OCI-LY7 (cell line): ENCODE measurements at regions not wholly inside any gene's neighbourhood (a gene's known extent, or its start where the extent isn't known, plus 50 kb on each side); places are given as distances from the start of the nearest gene placed in this dataset.

Source experiments
- BruUV-seq: library from RNA; stranded (reverse); fragments of 400-500 nt; replicated peaks from 2 replicates; lab custom pipeline; 2021; lab: Mats Ljungman, UMichigan
- CTCF ChIA-PET: fragments of 300-600 bp; sonication (Branson Sonifier 250); formaldehyde crosslinking; loops from one replicate; lab custom pipeline; 2022; ENCODE audit warnings: antibody characterized with exemption; ENCODE audit not compliant: unreplicated experiment; lab: Charles Lee
- POLR2A ChIA-PET: fragments of 300-600 bp; sonication (Branson Sonifier 250); formaldehyde crosslinking; loops from one replicate; lab custom pipeline; 2022; ENCODE audit warnings: antibody characterized with exemption; lab: Charles Lee
- DNase-seq: peaks from one replicate; pipeline ENCODE4 v3.0.0-alpha.2; 2015; ENCODE audit warnings: low spot score
- H2AFZ ChIP-seq: fragments of 200-600 bp; sonication (generic), shearing (Covaris generic); 2 replicates; pipeline ENCODE4 v1.6.1; 2014; ENCODE audit warnings: mild to moderate bottlenecking, antibody characterized with exemption, low read length, moderate library complexity
- H3K27ac ChIP-seq: fragments of 200-600 bp; sonication (generic); 2 replicates; pipeline ENCODE4 v1.5.1; 2014; ENCODE audit warnings: mixed run types, low read depth, mild to moderate bottlenecking, moderate library complexity, low read length, inconsistent platforms; ENCODE audit not compliant: poor library complexity, severe bottlenecking
- H3K36me3 ChIP-seq: fragments of 200-600 bp; sonication (generic); 2 replicates; pipeline ENCODE4 v1.6.1; 2014; ENCODE audit warnings: mild to moderate bottlenecking, antibody characterized with exemption, low read length, moderate library complexity, mixed read lengths; ENCODE audit not compliant: insufficient read depth
- H3K4me1 ChIP-seq: fragments of 200-600 bp; sonication (generic); 2 replicates; pipeline ENCODE4 v1.5.1; 2014; ENCODE audit warnings: mild to moderate bottlenecking, low read length; ENCODE audit not compliant: insufficient read depth, poor library complexity, severe bottlenecking
- H3K4me2 ChIP-seq: fragments of 200-600 bp; sonication (generic); 2 replicates; pipeline ENCODE4 v1.6.1; 2014; ENCODE audit warnings: mild to moderate bottlenecking, low read length
- H3K4me3 ChIP-seq: fragments of 200-600 bp; sonication (generic); 2 replicates; pipeline ENCODE4 v1.5.1; 2014; ENCODE audit warnings: mild to moderate bottlenecking, low read depth, low read length; ENCODE audit not compliant: poor library complexity, severe bottlenecking
- H3K79me2 ChIP-seq: fragments of 200-600 bp; sonication (generic); 2 replicates; pipeline ENCODE4 v1.6.1; 2016; ENCODE audit warnings: low read depth, mild to moderate bottlenecking, low read length, moderate library complexity, mixed read lengths; ENCODE audit not compliant: insufficient read depth
- H3K9me2 ChIP-seq: fragments of 200-600 bp; sonication (generic); 2 replicates; pipeline ENCODE4 v1.6.1; 2016; ENCODE audit warnings: mild to moderate bottlenecking, low read length, mixed read lengths; ENCODE audit not compliant: insufficient read depth
- H3K9me3 ChIP-seq: fragments of 200-600 bp; sonication (generic); 2 replicates; pipeline ENCODE4 v1.6.1; 2014; ENCODE audit warnings: mild to moderate bottlenecking, mixed run types, low read length, mixed read lengths
- H4K20me1 ChIP-seq: fragments of 200-600 bp; sonication (generic); 2 replicates; pipeline ENCODE4 v1.6.1; 2014; ENCODE audit warnings: mild to moderate bottlenecking, antibody characterized with exemption, low read length, moderate library complexity, mixed read lengths; ENCODE audit not compliant: insufficient read depth
- CTCF ChIP-seq: fragments of 200-600 bp; sonication (generic); conservative IDR thresholded peaks from 2 replicates; pipeline ENCODE4 v1.5.1; 2014; ENCODE audit warnings: mild to moderate bottlenecking, antibody characterized with exemption, low read length, moderate library complexity, mixed read lengths
- EZH2phosphoT487 ChIP-seq: fragments of 200-600 bp; sonication (generic); IDR thresholded peaks from 2 replicates; pipeline ENCODE4 v1.6.1; 2018; ENCODE audit warnings: low read depth, borderline replicate concordance, mild to moderate bottlenecking, mixed run types, antibody characterized with exemption, low read length, moderate library complexity, mixed read lengths
- intact Hi-C: fragments of 100-400 bp; cut with micrococcal nuclease; formaldehyde crosslinking; loops from one replicate; pipeline ENCODE4 v1.10.0; 2022; ENCODE audit not compliant: unreplicated experiment

- H3K9me2 ChIP-seq: no peaks in the 10 kb centered on the region
- no TSS peak for BruUV-seq
- no peaks in the 10 kb centered on the region for H4K20me1 ChIP-seq
- intact Hi-C loops: no loop called here
- no peak overlapping the region for H2AFZ ChIP-seq
- no peak for DNase-seq
- TF ChIP-seq EZH2phosphoT487 (no peak), CTCF (no peak)
- POLR2A ChIA-PET: no interaction called here
- H3K4me1 ChIP-seq: no peaks in the 10 kb centered on the region
- H3K36me3 ChIP-seq: no peaks in the 10 kb centered on the region
- H3K79me2 ChIP-seq: no peaks in the 10 kb centered on the region
- H3K27ac ChIP-seq: no peak overlapping the region
- no peak overlapping the region for H3K4me2 ChIP-seq
- CTCF ChIA-PET: no interaction called here
- peaks cover 15% of the 10 kb centered on the region; the same call in 1 of the 2 replicates for H3K9me3 ChIP-seq
- no peak overlapping the region for H3K4me3 ChIP-seq
Measured at GRCh38 chr1:42085596-42085995, 67.6 kb upstream of the GUCA2B start.

GRCh38 chr1:42081475-42081874 is 71.7 kb upstream of the GUCA2B start:
- H3K4me3 ChIP-seq: no peak overlapping the region
- H2AFZ ChIP-seq: no peak overlapping the region
- no peaks in the 10 kb centered on the region for H3K79me2 ChIP-seq
- no peak overlapping the region for H3K4me2 ChIP-seq
- no peaks in the 10 kb centered on the region for H4K20me1 ChIP-seq
- intact Hi-C loops: no loop called here
- H3K9me3 ChIP-seq: no peaks in the 10 kb centered on the region
- no peaks in the 10 kb centered on the region for H3K9me2 ChIP-seq
- no peaks in the 10 kb centered on the region for H3K36me3 ChIP-seq
- no TSS peak for BruUV-seq
- H3K27ac ChIP-seq: no peak overlapping the region
- TF ChIP-seq EZH2phosphoT487: no peak
- no peak for TF ChIP-seq CTCF
- POLR2A ChIA-PET: no interaction called here
- no peaks in the 10 kb centered on the region for H3K4me1 ChIP-seq
- no peak for DNase-seq
- CTCF ChIA-PET: no interaction called here

- no TSS peak for BruUV-seq
- no peaks in the 10 kb centered on the region for H3K4me1 ChIP-seq
- intact Hi-C loops: no loop called here
- H3K36me3 ChIP-seq: no peaks in the 10 kb centered on the region
- no peaks in the 10 kb centered on the region for H4K20me1 ChIP-seq
- H3K9me3 ChIP-seq: no peaks in the 10 kb centered on the region
- no peak for DNase-seq
- H3K4me2 ChIP-seq: no peak overlapping the region
- no peak overlapping the region for H2AFZ ChIP-seq
- POLR2A ChIA-PET: no interaction called here
- no peak overlapping the region for H3K27ac ChIP-seq
- TF ChIP-seq CTCF: no peak
- no peak for TF ChIP-seq EZH2phosphoT487
- H3K4me3 ChIP-seq: no peak overlapping the region
- no peaks in the 10 kb centered on the region for H3K79me2 ChIP-seq
- CTCF ChIA-PET: no interaction called here
- H3K9me2 ChIP-seq: no peaks in the 10 kb centered on the region
Measured at GRCh38 chr1:42075179-42075578, 78.0 kb upstream of the GUCA2B start.
